HEK293 (cell line): ENCODE measurements at regions not wholly inside any gene's neighbourhood (a gene's known extent, or its start where the extent isn't known, plus 50 kb on each side); places are given as distances from the start of the nearest gene placed in this dataset.

Experiments used
- CTCF ChIA-PET: fragments of 350-600 bp; formaldehyde crosslinking; extraction: SDS; loops from one replicate; lab custom pipeline; 2021; ENCODE audit warnings: antibody characterized with exemption; lab: Yijun Ruan, JAX
- POLR2A ChIA-PET: fragments of 300-600 bp; formaldehyde crosslinking; extraction: SDS; loops from one replicate; lab custom pipeline; 2020; ENCODE audit warnings: antibody characterized with exemption, inconsistent platforms; lab: Yijun Ruan, JAX
- H3K27ac ChIP-seq: fragments of 200-500 bp; sonication (Bioruptor generic); 2 replicates; pipeline ENCODE4 v1.5.1; 2014; ENCODE audit warnings: low read depth, low read length, control low read depth, inconsistent platforms; ENCODE audit errors: extremely low read depth
- H3K36me3 ChIP-seq, 2 experiments: fragments of 200-500 bp in 1 of 2; sonication (Bioruptor generic) in 1 of 2; 1 replicate in 1 of 2; 2 replicates in 1 of 2; pipeline ENCODE4 v1.5.1; 2014 to 2017; ENCODE audit warnings: inconsistent platforms in 2 of 2, low read length in 2 of 2; ENCODE audit not compliant: control insufficient read depth in 2 of 2, insufficient read depth in 1 of 2
- H3K4me1 ChIP-seq: fragments of 200-500 bp; sonication (Bioruptor generic); 2 replicates; pipeline ENCODE4 v1.5.1; 2014; ENCODE audit warnings: mild to moderate bottlenecking, low read length, inconsistent platforms; ENCODE audit not compliant: control insufficient read depth, insufficient read depth
- H3K4me3 ChIP-seq: 2 replicates; pipeline ENCODE4 v1.5.1; 2011; ENCODE audit warnings: low read depth, mild to moderate bottlenecking, control low read depth, low read length, moderate library complexity
- H3K9me3 ChIP-seq: fragments of 200-500 bp; sonication (Bioruptor generic); 2 replicates; pipeline ENCODE4 v1.5.1; 2014; ENCODE audit warnings: low read depth, low read length, inconsistent platforms; ENCODE audit not compliant: control insufficient read depth, insufficient read depth
- KLF8 ChIP-seq: fragments of 450-650 bp; formaldehyde crosslinking; IDR thresholded peaks from 2 replicates; pipeline ENCODE4 v1.5.1; 2016; ENCODE audit warnings: missing biosample characterization, missing genetic modification characterization
- PATZ1 ChIP-seq: fragments of 450-650 bp; formaldehyde crosslinking; IDR thresholded peaks from 2 replicates; pipeline ENCODE4 v1.5.1; 2016; ENCODE audit warnings: missing biosample characterization, missing genetic modification characterization
- ZBTB17 ChIP-seq: fragments of 450-650 bp; formaldehyde crosslinking; IDR thresholded peaks from 2 replicates; pipeline ENCODE4 v1.5.1; 2016; ENCODE audit warnings: missing biosample characterization, missing genetic modification characterization
- ZBTB44 ChIP-seq: fragments of 450-650 bp; IDR thresholded peaks from 2 replicates; pipeline ENCODE4 v1.5.1; 2018; ENCODE audit warnings: missing biosample characterization, mild to moderate bottlenecking, missing genetic modification characterization
- ZBTB49 ChIP-seq: fragments of 450-650 bp; formaldehyde crosslinking; IDR thresholded peaks from 2 replicates; pipeline ENCODE4 v1.5.1; 2016; ENCODE audit warnings: missing biosample characterization, missing genetic modification characterization, low read depth
- ZNF112 ChIP-seq: fragments of 450-650 bp; formaldehyde crosslinking; IDR thresholded peaks from 2 replicates; pipeline ENCODE4 v1.5.0; 2017; ENCODE audit warnings: missing biosample characterization, missing genetic modification characterization
- ZNF169 ChIP-seq: fragments of 450-650 bp; formaldehyde crosslinking; IDR thresholded peaks from 2 replicates; pipeline ENCODE4 v1.5.1; 2016; ENCODE audit warnings: missing biosample characterization, missing genetic modification characterization
- ZNF175 ChIP-seq: fragments of 450-650 bp; formaldehyde crosslinking; IDR thresholded peaks from 2 replicates; pipeline ENCODE4 v1.5.1; 2016; ENCODE audit warnings: missing biosample characterization, missing genetic modification characterization
- ZNF19 ChIP-seq: fragments of 450-650 bp; formaldehyde crosslinking; IDR thresholded peaks from 2 replicates; pipeline ENCODE4; 2016; ENCODE audit warnings: missing biosample characterization, missing genetic modification characterization, low read depth
- ZNF2 ChIP-seq: fragments of 450-650 bp; formaldehyde crosslinking; IDR thresholded peaks from 2 replicates; pipeline ENCODE4 v1.5.1; 2016; ENCODE audit warnings: missing biosample characterization, missing genetic modification characterization
- ZNF354C ChIP-seq: fragments of 450-650 bp; formaldehyde crosslinking; IDR thresholded peaks from 2 replicates; pipeline ENCODE4 v1.5.1; 2016; ENCODE audit warnings: missing biosample characterization, missing genetic modification characterization, low read depth, borderline replicate concordance
- ZNF362 ChIP-seq: fragments of 450-650 bp; formaldehyde crosslinking; IDR thresholded peaks from 2 replicates; pipeline ENCODE4 v1.5.1; 2016; ENCODE audit warnings: missing biosample characterization, missing genetic modification characterization
- ZNF366 ChIP-seq: fragments of 450-650 bp; formaldehyde crosslinking; conservative IDR thresholded peaks from 2 replicates; pipeline ENCODE4 v1.5.1; 2016; ENCODE audit warnings: missing biosample characterization, missing genetic modification characterization
- ZNF513 ChIP-seq: fragments of 450-650 bp; IDR thresholded peaks from 2 replicates; pipeline ENCODE4 v1.5.1; 2018; ENCODE audit warnings: missing biosample characterization, missing genetic modification characterization
- ZNF610 ChIP-seq: fragments of 450-650 bp; formaldehyde crosslinking; IDR thresholded peaks from 2 replicates; pipeline ENCODE4 v1.5.1; 2016; ENCODE audit warnings: missing biosample characterization, missing genetic modification characterization, borderline replicate concordance
- ZNF624 ChIP-seq: fragments of 450-650 bp; formaldehyde crosslinking; IDR thresholded peaks from 2 replicates; pipeline ENCODE4 v1.5.1; 2017; ENCODE audit warnings: missing biosample characterization, missing genetic modification characterization
- ZNF626 ChIP-seq: fragments of 450-650 bp; sonication (Bioruptor Pico); formaldehyde crosslinking; IDR thresholded peaks from 2 replicates; pipeline ENCODE4 v1.5.1; 2018; ENCODE audit warnings: missing biosample characterization, missing genetic modification characterization, inconsistent platforms
- ZNF629 ChIP-seq: fragments of 450-650 bp; formaldehyde crosslinking; IDR thresholded peaks from 2 replicates; pipeline ENCODE4 v1.5.1; 2017; ENCODE audit warnings: missing biosample characterization, missing genetic modification characterization
- ZNF664 ChIP-seq: fragments of 450-650 bp; formaldehyde crosslinking; IDR thresholded peaks from 2 replicates; pipeline ENCODE4 v1.5.1; 2016; ENCODE audit warnings: missing biosample characterization, missing genetic modification characterization
- ZSCAN4 ChIP-seq: fragments of 450-650 bp; formaldehyde crosslinking; IDR thresholded peaks from 2 replicates; pipeline ENCODE4 v1.5.1; 2017; ENCODE audit warnings: missing biosample characterization, missing genetic modification characterization

- ChIA-PET POLR2A (no interaction called here), CTCF (interaction anchor here (0.5 to 1.1 kb wide), 2 partner anchors 23 to 538 kb away, joined by 3 to 4 read pairs; no protein-coding TSS in a partner anchor)
- Histone ChIP-seq H3K36me3 (no peaks in the 10 kb centered on the region), H3K9me3 (no peaks in the 10 kb centered on the region), H3K4me1 (no peaks in the 10 kb centered on the region), H3K4me3 (no peak overlapping the region), H3K27ac (no peak overlapping the region)
- TF ChIP-seq PATZ1 = no peak
- no peak for TF ChIP-seq ZNF354C (tag by site-specific recombination)
- no peak for TF ChIP-seq ZNF624 (tag by site-specific recombination)
Observed at GRCh38 chr18:77772177-77772576, 522.5 kb downstream of the GALR1 start.

- H3K4me3 ChIP-seq = no peak overlapping the region
- ChIA-PET CTCF (no interaction called here), POLR2A (no interaction called here)
- no peaks in the 10 kb centered on the region for H3K4me1 ChIP-seq
- no peaks in the 10 kb centered on the region for H3K36me3 ChIP-seq
- H3K27ac ChIP-seq = no peak overlapping the region
- TF ChIP-seq ZSCAN4 (no peak), ZNF112 (tag by site-specific recombination) (no peak), ZNF629 (tag by site-specific recombination) (no peak), ZBTB17 (tag by site-specific recombination) (no peak), ZNF626 (tag by site-specific recombination) (no peak), ZBTB44 (tag by site-specific recombination) (no peak), ZNF2 (tag by site-specific recombination) (no peak), ZNF366 (no peak), ZNF513 (no peak), ZNF169 (tag by site-specific recombination) (no peak), ZNF610 (tag by site-specific recombination) (no peak), ZNF664 (tag by site-specific recombination) (no peak), ZNF362 (no peak), ZNF19 (tag by site-specific recombination) (no peak), ZNF175 (no peak), KLF8 (tag by site-specific recombination) (no peak), ZBTB49 (tag by site-specific recombination) (no peak)
- TF ChIP-seq, all 188 proteins: peak for 0
- no peaks in the 10 kb centered on the region for H3K9me3 ChIP-seq
Observed at GRCh38 chr18:77776104-77776503, 526.5 kb downstream of the GALR1 start.
